Loucy (cell line): ENCODE measurements at regions not wholly inside any gene's neighbourhood (a gene's known extent, or its start where the extent isn't known, plus 50 kb on each side); places are given as distances from the start of the nearest gene placed in this dataset.
"Not testable (repeated sequence)": the region's sequence is repeated elsewhere in the genome, so short reads cannot be mapped to it uniquely, and the experiment has no call there.

Source experiments
- H2AFZ ChIP-seq: fragments of 200-600 bp; sonication (generic); 2 replicates; pipeline ENCODE4 v1.6.0; 2016; ENCODE audit warnings: antibody characterized with exemption, mild to moderate bottlenecking, low read length, moderate library complexity
- H3F3A ChIP-seq: fragments of 200-600 bp; 2 replicates; pipeline ENCODE4 v1.6.0; 2016; ENCODE audit warnings: antibody characterized with exemption, low read depth, mild to moderate bottlenecking
- H3K27me3 ChIP-seq: fragments of 200-600 bp; sonication (generic); 2 replicates; pipeline ENCODE4 v1.6.1; 2014; ENCODE audit warnings: low read length, mild to moderate bottlenecking; ENCODE audit not compliant: insufficient read depth, poor library complexity, severe bottlenecking
- H3K36me3 ChIP-seq: fragments of 200-600 bp; sonication (generic); 2 replicates; pipeline ENCODE4 v1.6.1; 2016; ENCODE audit warnings: low read length; ENCODE audit not compliant: insufficient read depth
- H3K4me1 ChIP-seq: fragments of 200-600 bp; sonication (generic); 2 replicates; pipeline ENCODE4 v1.5.1; 2014; ENCODE audit warnings: low read length, mild to moderate bottlenecking; ENCODE audit not compliant: insufficient read depth, poor library complexity, severe bottlenecking
- H3K4me2 ChIP-seq: fragments of 200-600 bp; sonication (generic); 2 replicates; pipeline ENCODE4 v1.6.0; 2014; ENCODE audit warnings: antibody characterized with exemption, low read length, low read depth, mild to moderate bottlenecking; ENCODE audit not compliant: poor library complexity, severe bottlenecking
- H3K4me3 ChIP-seq: fragments of 200-600 bp; sonication (generic); 2 replicates; pipeline ENCODE4 v1.5.1; 2014; ENCODE audit warnings: low read length, mild to moderate bottlenecking, mixed read lengths; ENCODE audit not compliant: poor library complexity, severe bottlenecking
- H3K79me2 ChIP-seq: fragments of 200-600 bp; sonication (generic); 2 replicates; pipeline ENCODE4 v1.6.1; 2014; ENCODE audit warnings: low read length; ENCODE audit not compliant: insufficient read depth
- H3K9ac ChIP-seq: fragments of 200-600 bp; sonication (generic); 2 replicates; pipeline ENCODE4 v1.6.0; 2014; ENCODE audit warnings: mild to moderate bottlenecking, low read depth, low read length, moderate library complexity; ENCODE audit not compliant: poor library complexity, severe bottlenecking
- H3K9me2 ChIP-seq: fragments of 200-600 bp; sonication (generic); replicated peaks from 2 replicates; pipeline ENCODE4 v1.6.1; 2016; ENCODE audit warnings: low read depth, low read length, mixed read lengths
- H3K9me3 ChIP-seq: fragments of 200-600 bp; sonication (generic); 2 replicates; pipeline ENCODE4 v1.6.1; 2014; ENCODE audit warnings: mild to moderate bottlenecking, antibody characterized with exemption, low read length, low read depth; ENCODE audit not compliant: insufficient read depth
- H4K20me1 ChIP-seq: fragments of 200-600 bp; sonication (generic); 2 replicates; pipeline ENCODE4 v1.6.0; 2014; ENCODE audit warnings: antibody characterized with exemption, low read length, mild to moderate bottlenecking; ENCODE audit not compliant: insufficient read depth, poor library complexity, severe bottlenecking
- CTCF ChIP-seq: fragments of 200-600 bp; sonication (generic); conservative IDR thresholded peaks from 2 replicates; pipeline ENCODE4 v1.5.1; 2014; ENCODE audit warnings: mild to moderate bottlenecking, antibody characterized with exemption, low read length
- EZH2phosphoT487 ChIP-seq: fragments of 200-600 bp; IDR thresholded peaks from 2 replicates; pipeline ENCODE4 v1.6.1; 2018; ENCODE audit warnings: antibody characterized with exemption, mild to moderate bottlenecking, moderate library complexity, borderline replicate concordance

- Histone ChIP-seq H3K9ac (no peak overlapping the region), H3K27me3 (no peaks in the 10 kb centered on the region), H3K4me1 (no peaks in the 10 kb centered on the region), H3K4me3 (no peak overlapping the region), H3K9me2 (no peaks in the 10 kb centered on the region), H3K36me3 (no peaks in the 10 kb centered on the region), H4K20me1 (no peaks in the 10 kb centered on the region), H3K9me3 (no peaks in the 10 kb centered on the region), H3K79me2 (no peaks in the 10 kb centered on the region), H3K4me2 (no peak overlapping the region), H3F3A (no peaks in the 10 kb centered on the region), H2AFZ (no peak overlapping the region)
- TF ChIP-seq EZH2phosphoT487 (no peak), CTCF (no peak)
Observed at GRCh38 chr3:163707659-163708058, 1370.6 kb downstream of the SI start.

- H3K79me2 ChIP-seq, H4K20me1 ChIP-seq, H3F3A ChIP-seq, H3K9ac ChIP-seq, H3K9me2 ChIP-seq, H3K36me3 ChIP-seq, H2AFZ ChIP-seq, H3K9me3 ChIP-seq, H3K4me3 ChIP-seq, H3K4me2 ChIP-seq, H3K27me3 ChIP-seq, H3K4me1 ChIP-seq: not testable (repeated sequence)
Observed at GRCh38 chr3:163698221-163698620, 1380.1 kb downstream of the SI start.

- H3K4me3 ChIP-seq: no peak overlapping the region
- no peaks in the 10 kb centered on the region for H3K27me3 ChIP-seq
- no peaks in the 10 kb centered on the region for H3K36me3 ChIP-seq
- TF ChIP-seq EZH2phosphoT487 (no peak), CTCF (no peak)
- no peaks in the 10 kb centered on the region for H3K9me3 ChIP-seq
- H3K4me2 ChIP-seq: no peak overlapping the region
- H3K79me2 ChIP-seq: no peaks in the 10 kb centered on the region
- H3K9ac ChIP-seq: no peak overlapping the region
- no peaks in the 10 kb centered on the region for H3F3A ChIP-seq
- H3K4me1 ChIP-seq: no peaks in the 10 kb centered on the region
- H3K9me2 ChIP-seq: no peaks in the 10 kb centered on the region
- H2AFZ ChIP-seq: no peak overlapping the region
- no peaks in the 10 kb centered on the region for H4K20me1 ChIP-seq
Observed at GRCh38 chr3:163692494-163692893, 1385.8 kb downstream of the SI start.

GRCh38 chr3:163684651-163685050 lies 1393.6 kb downstream of the SI start:
- H4K20me1 ChIP-seq: no peaks in the 10 kb centered on the region
- no peak for TF ChIP-seq EZH2phosphoT487
- TF ChIP-seq CTCF: no peak

More at GRCh38 chr3:163684651-163685050, 1393.6 kb downstream of the SI start:
- no peaks in the 10 kb centered on the region for H3K79me2 ChIP-seq
- H3F3A ChIP-seq: no peaks in the 10 kb centered on the region
- H3K4me3 ChIP-seq: no peak overlapping the region
- no peaks in the 10 kb centered on the region for H3K9me3 ChIP-seq
- H3K9ac ChIP-seq: no peak overlapping the region
- no peaks in the 10 kb centered on the region for H3K9me2 ChIP-seq
- no peaks in the 10 kb centered on the region for H3K36me3 ChIP-seq
- H3K4me1 ChIP-seq: no peaks in the 10 kb centered on the region
- no peak overlapping the region for H2AFZ ChIP-seq
- no peaks in the 10 kb centered on the region for H3K27me3 ChIP-seq
- H3K4me2 ChIP-seq: no peak overlapping the region
